ENCODE measurements at regions not wholly inside any gene's neighbourhood (a gene's known extent, or its start where the extent isn't known, plus 50 kb on each side); places are given as distances from the start of the nearest gene placed in this dataset.
"Not testable (repeated sequence)": the region's sequence is repeated elsewhere in the genome, so short reads cannot be mapped to it uniquely, and the experiment has no call there.

DNA sequence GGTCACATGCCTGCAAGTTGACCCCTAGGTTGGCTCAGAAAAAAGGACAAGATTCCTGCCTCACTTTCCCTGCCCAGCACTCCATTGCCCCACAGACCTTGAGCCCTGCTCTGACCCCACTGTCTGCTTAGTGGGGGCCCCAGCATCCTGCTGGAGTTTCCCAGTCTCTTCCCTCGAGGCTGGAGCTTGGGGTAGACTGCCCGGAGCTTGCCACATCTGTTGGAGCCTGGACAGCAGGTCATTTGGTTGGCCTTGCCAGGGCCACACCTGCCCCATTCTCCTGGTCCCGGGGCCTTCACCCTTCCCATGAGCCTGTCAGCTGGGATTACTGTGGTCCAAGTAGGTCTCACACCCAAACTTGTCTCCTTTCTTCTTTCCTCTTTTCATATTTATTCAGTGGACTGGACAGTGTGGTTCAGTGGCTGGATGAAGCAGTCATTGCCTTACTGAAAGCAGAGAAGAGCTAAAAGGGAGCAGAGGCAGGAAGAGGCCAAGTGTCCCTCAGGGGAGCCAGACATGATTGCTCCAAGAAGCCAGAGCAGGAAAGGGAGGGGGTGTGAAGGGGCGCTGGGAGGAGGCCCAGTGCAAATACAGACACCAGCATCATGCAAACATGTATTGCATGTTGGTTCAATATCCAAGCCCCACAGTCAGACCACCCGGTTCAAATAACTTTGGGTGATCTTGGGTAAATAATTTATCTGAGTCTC is 56.2 kb upstream of the CACUL1 start:
- H3K27me3 ChIP-seq: no peaks in the 10 kb centered on the region
- H3K4me3 ChIP-seq: no peak overlapping the region
- 52 to 72% methylated on average over 2 of the region's 5 CpGs for WGBS, 2 donors (ENCODE audit: low coverage in 1 of 2)
- no peaks in the 10 kb centered on the region for H3K4me1 ChIP-seq
- H3K27ac ChIP-seq: no peak overlapping the region
- TF ChIP-seq EP300 (IDR thresholded peaks at IDR 0.05) (no peak), CTCF (IDR thresholded peaks at IDR 0.05) (no peak), POLR2AphosphoS5 (IDR thresholded peaks at IDR 0.05) (no peak), POLR2A (IDR thresholded peaks at IDR 0.05) (no peak)
- H3K36me3 ChIP-seq: no peaks in the 10 kb centered on the region
- ATAC-seq: no peak
- no peaks in the 10 kb centered on the region for H3K9me3 ChIP-seq

DNA sequence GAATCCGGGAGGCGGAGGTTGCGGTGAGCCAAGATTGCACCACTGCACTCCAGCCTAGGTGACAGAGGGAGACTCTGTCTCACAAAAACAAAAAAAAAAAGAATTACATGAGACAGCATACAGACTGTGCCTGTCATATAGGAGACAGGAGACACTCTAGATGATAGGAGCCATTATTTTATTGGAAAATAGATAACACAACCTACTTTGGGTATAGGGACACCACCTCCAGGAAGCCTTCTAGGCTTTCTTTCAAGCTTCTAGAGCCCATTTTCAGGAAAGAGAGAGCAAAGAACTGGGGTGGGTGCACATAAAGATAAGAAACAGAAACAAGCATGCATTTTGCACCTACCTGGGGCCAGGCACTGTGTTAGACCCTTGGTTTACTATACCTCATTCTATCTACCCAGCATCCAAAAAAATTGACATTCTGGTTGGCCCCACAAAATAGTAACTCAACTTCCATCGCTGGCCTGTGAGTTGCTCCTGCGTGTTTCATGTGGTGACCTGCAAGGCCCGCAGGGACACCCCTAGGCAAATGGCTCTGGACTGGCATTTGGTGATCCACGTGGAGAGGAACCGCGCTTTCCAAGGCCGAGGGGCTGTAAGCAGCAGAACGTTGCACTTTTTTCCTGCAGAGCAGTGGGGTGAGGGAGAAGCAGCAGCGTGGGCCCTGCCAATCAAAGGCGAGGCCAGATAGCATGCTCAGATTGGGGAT is 57.1 kb upstream of the CACUL1 start:
- Histone ChIP-seq H3K9me3 (no peaks in the 10 kb centered on the region), H3K4me3 (no peak overlapping the region), H3K36me3 (no peaks in the 10 kb centered on the region), H3K27me3 (no peaks in the 10 kb centered on the region), H3K4me1 (no peaks in the 10 kb centered on the region), H3K27ac (no peak overlapping the region)
- 62 to 92% methylated on average over 3 to 9 of the region's 13 CpGs for WGBS, 2 donors (ENCODE audit: low coverage in 1 of 2)
- no peak for TF ChIP-seq POLR2A (IDR thresholded peaks at IDR 0.05)
- TF ChIP-seq EP300 (IDR thresholded peaks at IDR 0.05): no peak
- TF ChIP-seq POLR2AphosphoS5 (IDR thresholded peaks at IDR 0.05): no peak
- TF ChIP-seq CTCF (IDR thresholded peaks at IDR 0.05): no peak
- ATAC-seq: no peak

- H3K4me3 ChIP-seq: no peak overlapping the region
- no peak for ATAC-seq
- TF ChIP-seq CTCF (IDR thresholded peaks at IDR 0.05): no peak
- no peak for TF ChIP-seq EP300 (IDR thresholded peaks at IDR 0.05)
- TF ChIP-seq POLR2AphosphoS5 (IDR thresholded peaks at IDR 0.05): no peak
- no peak for TF ChIP-seq POLR2A (IDR thresholded peaks at IDR 0.05)
- no peaks in the 10 kb centered on the region for H3K27me3 ChIP-seq
- 0 to 22% methylated on average over 1 to 5 of the region's 10 CpGs for WGBS, 2 donors (ENCODE audit: low coverage in 1 of 2)
- H3K4me1 ChIP-seq: no peaks in the 10 kb centered on the region
- no peak overlapping the region for H3K27ac ChIP-seq
- no peaks in the 10 kb centered on the region for H3K36me3 ChIP-seq
- no peaks in the 10 kb centered on the region for H3K9me3 ChIP-seq
Measured at GRCh38 chr10:118812393-118812740, 57.6 kb upstream of the CACUL1 start.

DNA sequence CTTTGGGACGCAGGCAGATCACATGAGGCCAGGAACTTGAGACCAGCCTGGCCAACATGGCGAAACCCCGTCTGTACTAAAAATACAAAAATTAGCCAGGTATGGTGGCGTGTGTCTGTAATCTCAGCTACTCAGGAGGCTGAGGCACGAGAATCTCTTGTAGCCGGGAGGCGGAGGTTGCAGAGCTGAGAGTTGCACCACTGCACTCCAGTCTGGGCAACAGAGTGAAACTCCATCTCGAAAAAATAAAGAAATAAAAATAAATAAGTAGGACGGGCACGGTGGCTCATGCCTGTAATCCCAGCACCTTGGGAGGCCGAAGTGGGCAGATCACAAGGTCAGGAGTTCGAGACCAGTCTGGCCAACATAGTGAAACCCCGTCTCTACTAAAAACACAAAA is 58.2 kb upstream of the CACUL1 start:
- H3K27me3 ChIP-seq, H3K27ac ChIP-seq, H3K4me3 ChIP-seq, ATAC-seq, H3K4me1 ChIP-seq, H3K36me3 ChIP-seq, H3K9me3 ChIP-seq: not testable (repeated sequence)
- 83 to 84% methylated on average over 2 to 11 of the region's 13 CpGs for WGBS, 2 donors (ENCODE audit: low coverage in 1 of 2)

DNA sequence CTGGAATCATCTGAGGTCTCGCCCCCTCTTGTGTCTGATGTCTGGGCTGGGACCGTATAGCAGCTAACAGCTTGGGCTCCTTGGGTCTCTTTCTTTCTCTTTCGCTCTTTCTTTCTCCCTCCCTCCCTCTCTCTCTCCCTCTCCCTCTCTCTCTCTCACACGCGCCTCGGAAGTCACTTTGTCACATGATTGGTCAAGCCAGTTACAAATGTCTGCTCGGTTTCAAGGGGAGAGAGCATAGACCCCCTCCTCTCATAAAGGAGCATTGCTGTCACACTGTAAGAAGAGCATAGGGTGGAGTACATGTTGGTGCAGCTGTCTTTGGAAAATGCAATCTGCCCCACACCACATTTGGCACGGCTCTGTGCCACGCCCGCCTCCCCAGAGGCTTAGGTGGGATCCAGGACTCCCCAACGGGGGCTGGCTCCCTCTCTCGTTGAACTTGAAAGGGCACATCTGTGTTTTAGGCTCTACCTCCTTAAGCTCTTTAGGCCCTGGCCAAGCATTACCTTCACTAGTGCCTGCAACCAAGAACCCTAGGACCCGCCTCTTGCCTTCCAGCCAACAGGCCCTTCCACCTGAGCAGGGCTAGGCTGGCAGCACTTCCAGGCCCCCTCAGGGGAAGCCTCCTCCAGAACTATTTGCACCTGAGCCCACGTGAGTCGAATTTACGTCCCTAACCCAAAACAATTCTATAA is 61.9 kb upstream of the CACUL1 start:
- ATAC-seq: no peak
- TF ChIP-seq EP300 (IDR thresholded peaks at IDR 0.05) (no peak), POLR2A (IDR thresholded peaks at IDR 0.05) (no peak), CTCF (IDR thresholded peaks at IDR 0.05) (no peak), POLR2AphosphoS5 (IDR thresholded peaks at IDR 0.05) (no peak)
- H3K27ac ChIP-seq: no peak overlapping the region
- no peaks in the 10 kb centered on the region for H3K36me3 ChIP-seq
- WGBS, 2 donors (ENCODE audit: low coverage in 1 of 2): 62 to 87% methylated on average over 3 to 9 of the region's 16 CpGs
- H3K9me3 ChIP-seq: no peaks in the 10 kb centered on the region
- H3K4me1 ChIP-seq: no peaks in the 10 kb centered on the region
- no peak overlapping the region for H3K4me3 ChIP-seq
- H3K27me3 ChIP-seq: no peaks in the 10 kb centered on the region

Measured in gastroesophageal sphincter (tissue), 4 donors.